Endodermal cell (in vitro differentiated cells): ENCODE measurements at regions not wholly inside any gene's neighbourhood (a gene's known extent, or its start where the extent isn't known, plus 50 kb on each side); places are given as distances from the start of the nearest gene placed in this dataset.

Experiments
- DNase-seq: peaks from one replicate; pipeline ENCODE4 v3.0.0-alpha.2; 2017
- H3K27ac ChIP-seq: 2 replicates; pipeline ENCODE4 v1.5.1; 2013; ENCODE audit warnings: mild to moderate bottlenecking, low read depth, low read length, moderate library complexity
- H3K27me3 ChIP-seq: 2 replicates; pipeline ENCODE4 v1.6.1; 2013; ENCODE audit warnings: mild to moderate bottlenecking, low read length, moderate library complexity; ENCODE audit not compliant: insufficient read depth, control insufficient read depth, poor library complexity, severe bottlenecking
- H3K36me3 ChIP-seq: 2 replicates; pipeline ENCODE4 v1.7.0; 2013; ENCODE audit warnings: mild to moderate bottlenecking, low read length, moderate library complexity; ENCODE audit not compliant: control insufficient read depth, insufficient read depth
- H3K4me1 ChIP-seq: one replicate; pipeline ENCODE4 v1.7.0; 2013; ENCODE audit warnings: low read length; ENCODE audit not compliant: control insufficient read depth, insufficient read depth
- H3K4me3 ChIP-seq: 2 replicates; pipeline ENCODE4 v1.5.1; 2013; ENCODE audit warnings: mild to moderate bottlenecking, low read length, moderate library complexity
- H3K9ac ChIP-seq: 2 replicates; pipeline ENCODE4 v1.6.1; 2013; ENCODE audit warnings: mild to moderate bottlenecking, low read length, moderate library complexity; ENCODE audit not compliant: poor library complexity, severe bottlenecking; ENCODE audit errors: extremely low read depth
- H3K9me3 ChIP-seq: 2 replicates; pipeline ENCODE4 v1.6.1; 2013; ENCODE audit warnings: mild to moderate bottlenecking, low read length, moderate library complexity; ENCODE audit not compliant: control insufficient read depth
- H3K27ac Mint-ChIP-seq: 2 replicates; pipeline ENCODE4 v1.8.0; 2020; ENCODE audit warnings: mixed read lengths
- H3K27me3 Mint-ChIP-seq: 2 replicates; pipeline ENCODE4 v1.8.0; 2021; ENCODE audit warnings: mild to moderate bottlenecking, mixed read lengths; ENCODE audit not compliant: insufficient read depth
- H3K36me3 Mint-ChIP-seq: 2 replicates; pipeline ENCODE4 v1.8.0; 2020; ENCODE audit warnings: low read depth, mixed read lengths
- H3K4me1 Mint-ChIP-seq: 2 replicates; pipeline ENCODE4 v1.8.0; 2020; ENCODE audit warnings: mixed read lengths
- H3K4me3 Mint-ChIP-seq: 2 replicates; pipeline ENCODE4 v1.8.0; 2020; ENCODE audit warnings: mild to moderate bottlenecking, moderate library complexity, mixed read lengths
- H3K9me3 Mint-ChIP-seq: 2 replicates; pipeline ENCODE4 v1.8.0; 2020; ENCODE audit warnings: mild to moderate bottlenecking, mixed read lengths
- CTCF ChIP-seq: fragments of 200-600 bp; sonication (generic); conservative IDR thresholded peaks from 2 replicates; pipeline ENCODE4 v1.5.0; 2021; ENCODE audit warnings: antibody characterized with exemption, mild to moderate bottlenecking
- WGBS, 2 experiments: methylation state at CpG; one replicate each; pipeline versions ENCODE4 v1.1.5 to v1.1.7; 2013; ENCODE audit warnings: missing lambda C conversion rate in 2 of 2, mixed read lengths in 1 of 2; ENCODE audit not compliant: insufficient coverage in 1 of 2, insufficient read length in 1 of 2; 5-methylcytosine and 5-hydroxymethylcytosine counted together

- WGBS, 2 experiments: 97 to 100% methylated on average over 1 to 2 of the region's 2 CpGs
- Histone ChIP-seq H3K9ac (no peak overlapping the region), H3K4me1 (no peaks in the 10 kb centered on the region), H3K27me3 (no peaks in the 10 kb centered on the region), H3K9me3 (no peaks in the 10 kb centered on the region), H3K27ac (no peak overlapping the region), H3K4me3 (no peak overlapping the region), H3K36me3 (no peaks in the 10 kb centered on the region)
- Mint-ChIP-seq H3K27ac (no peak overlapping the region), H3K4me1 (no peaks in the 10 kb centered on the region), H3K4me3 (no peak overlapping the region), H3K36me3 (no peaks in the 10 kb centered on the region), H3K9me3 (peaks cover 3% of the 10 kb centered on the region), H3K27me3 (no peaks in the 10 kb centered on the region)
- TF ChIP-seq CTCF: no peak
- DNase-seq: no peak
Observed at GRCh38 chr6:113220832-113221231, 636.3 kb upstream of the MARCKS start.

GRCh38 chr6:113221850-113222249 lies 635.3 kb upstream of the MARCKS start:
- Mint-ChIP-seq H3K27ac (no peak overlapping the region), H3K4me3 (no peak overlapping the region), H3K4me1 (no peaks in the 10 kb centered on the region), H3K36me3 (no peaks in the 10 kb centered on the region), H3K27me3 (no peaks in the 10 kb centered on the region), H3K9me3 (peaks cover 12% of the 10 kb centered on the region)
- H3K4me3 ChIP-seq: no peak overlapping the region
- TF ChIP-seq CTCF: no peak
- no peak overlapping the region for H3K9ac ChIP-seq
- H3K36me3 ChIP-seq: no peaks in the 10 kb centered on the region
- H3K9me3 ChIP-seq: no peaks in the 10 kb centered on the region
- no peaks in the 10 kb centered on the region for H3K27me3 ChIP-seq
- no peaks in the 10 kb centered on the region for H3K4me1 ChIP-seq
- WGBS, 2 experiments: 87 to 92% methylated on average over 15 to 20 of the region's 20 CpGs
- no peak overlapping the region for H3K27ac ChIP-seq
- DNase-seq: no peak

- Histone ChIP-seq H3K9ac (no peak overlapping the region), H3K9me3 (no peaks in the 10 kb centered on the region), H3K4me3 (no peak overlapping the region), H3K27me3 (no peaks in the 10 kb centered on the region), H3K36me3 (no peaks in the 10 kb centered on the region), H3K4me1 (no peaks in the 10 kb centered on the region), H3K27ac (no peak overlapping the region)
- TF ChIP-seq CTCF: no peak
- 100% methylated on average over 1 of the region's 1 CpG for WGBS, 2 experiments
- Mint-ChIP-seq H3K4me1 (no peaks in the 10 kb centered on the region), H3K27ac (no peak overlapping the region), H3K27me3 (no peaks in the 10 kb centered on the region), H3K9me3 (no peaks in the 10 kb centered on the region), H3K4me3 (no peak overlapping the region), H3K36me3 (no peaks in the 10 kb centered on the region)
- DNase-seq: no peak
Observed at GRCh38 chr6:113246186-113246585, 611.0 kb upstream of the MARCKS start.
